GM12873 (cell line): ENCODE measurements at regions not wholly inside any gene's neighbourhood (a gene's known extent, or its start where the extent isn't known, plus 50 kb on each side); places are given as distances from the start of the nearest gene placed in this dataset.

Source experiments
- TF ChIP-seq, protein P1 (sequence below): IDR thresholded peaks from 2 replicates; pipeline ENCODE4 v1.5.1; 2012; ENCODE audit warnings: low read depth, mild to moderate bottlenecking, moderate library complexity, low read length, control low read depth; ENCODE audit not compliant: insufficient read depth; ENCODE audit errors: missing control alignments

DNA sequence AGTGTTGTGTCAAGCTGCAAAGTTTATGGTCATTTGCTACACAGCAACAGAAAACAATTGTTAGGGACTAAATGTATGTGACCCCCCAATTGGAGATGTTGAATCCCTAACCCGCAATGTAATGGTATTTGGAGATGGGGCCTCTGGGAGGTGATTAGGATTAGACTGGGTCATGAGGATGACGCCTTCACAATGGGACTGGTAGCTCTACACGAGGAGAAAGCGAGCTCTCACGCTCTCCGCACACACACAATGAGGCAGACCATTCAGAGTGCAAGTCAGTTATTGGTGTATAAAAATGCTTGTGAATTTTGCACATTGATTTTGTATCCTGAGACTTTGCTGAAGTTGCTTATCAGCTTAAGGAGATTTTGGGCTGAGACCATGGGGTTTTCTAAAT is 116.9 kb upstream of the NSMCE3 start:
- TF ChIP-seq, protein P1, sequence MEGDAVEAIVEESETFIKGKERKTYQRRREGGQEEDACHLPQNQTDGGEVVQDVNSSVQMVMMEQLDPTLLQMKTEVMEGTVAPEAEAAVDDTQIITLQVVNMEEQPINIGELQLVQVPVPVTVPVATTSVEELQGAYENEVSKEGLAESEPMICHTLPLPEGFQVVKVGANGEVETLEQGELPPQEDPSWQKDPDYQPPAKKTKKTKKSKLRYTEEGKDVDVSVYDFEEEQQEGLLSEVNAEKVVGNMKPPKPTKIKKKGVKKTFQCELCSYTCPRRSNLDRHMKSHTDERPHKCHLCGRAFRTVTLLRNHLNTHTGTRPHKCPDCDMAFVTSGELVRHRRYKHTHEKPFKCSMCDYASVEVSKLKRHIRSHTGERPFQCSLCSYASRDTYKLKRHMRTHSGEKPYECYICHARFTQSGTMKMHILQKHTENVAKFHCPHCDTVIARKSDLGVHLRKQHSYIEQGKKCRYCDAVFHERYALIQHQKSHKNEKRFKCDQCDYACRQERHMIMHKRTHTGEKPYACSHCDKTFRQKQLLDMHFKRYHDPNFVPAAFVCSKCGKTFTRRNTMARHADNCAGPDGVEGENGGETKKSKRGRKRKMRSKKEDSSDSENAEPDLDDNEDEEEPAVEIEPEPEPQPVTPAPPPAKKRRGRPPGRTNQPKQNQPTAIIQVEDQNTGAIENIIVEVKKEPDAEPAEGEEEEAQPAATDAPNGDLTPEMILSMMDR, result no peak

DNA sequence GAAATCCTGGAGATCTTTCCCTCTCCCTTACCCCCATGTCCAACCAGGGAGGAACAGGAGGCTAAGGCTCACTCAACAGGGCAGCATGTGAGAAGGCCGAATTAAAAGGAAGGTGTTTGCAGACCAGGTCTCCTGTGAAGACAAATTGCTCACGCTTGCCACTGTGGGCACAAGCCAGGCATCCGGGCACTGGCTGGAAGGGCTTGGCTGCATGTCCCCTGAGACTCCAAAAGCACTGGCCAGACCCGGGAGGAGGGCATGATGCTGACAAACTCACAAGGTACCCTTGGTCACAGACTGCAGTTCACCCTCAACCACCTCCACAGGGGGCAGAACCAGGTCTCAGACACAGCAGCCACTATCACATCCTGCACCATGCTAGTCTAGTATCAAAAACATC is 113.7 kb upstream of the NSMCE3 start:
- TF ChIP-seq, protein P1, result no peak

DNA sequence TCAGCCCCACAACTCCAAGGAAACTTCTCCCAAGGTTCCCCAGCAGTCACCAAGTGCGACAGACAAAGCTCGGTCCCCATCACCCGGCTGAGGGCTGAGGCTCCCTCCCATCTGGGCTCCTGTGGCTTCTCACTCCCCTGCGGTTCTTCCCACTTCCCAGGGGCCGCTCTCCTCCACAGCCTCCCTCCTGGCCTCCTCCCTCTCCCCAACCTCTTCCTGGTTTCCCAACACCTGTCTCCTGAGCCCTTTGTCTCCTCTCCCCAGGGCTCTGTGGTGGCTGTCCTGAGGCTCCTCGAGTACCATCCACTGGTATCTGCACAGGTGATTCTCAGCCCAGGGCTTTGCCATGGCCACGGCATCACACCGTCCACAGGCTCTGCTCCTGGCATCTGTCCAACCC is 113.2 kb upstream of the NSMCE3 start:
- TF ChIP-seq, protein P1, result no peak

DNA sequence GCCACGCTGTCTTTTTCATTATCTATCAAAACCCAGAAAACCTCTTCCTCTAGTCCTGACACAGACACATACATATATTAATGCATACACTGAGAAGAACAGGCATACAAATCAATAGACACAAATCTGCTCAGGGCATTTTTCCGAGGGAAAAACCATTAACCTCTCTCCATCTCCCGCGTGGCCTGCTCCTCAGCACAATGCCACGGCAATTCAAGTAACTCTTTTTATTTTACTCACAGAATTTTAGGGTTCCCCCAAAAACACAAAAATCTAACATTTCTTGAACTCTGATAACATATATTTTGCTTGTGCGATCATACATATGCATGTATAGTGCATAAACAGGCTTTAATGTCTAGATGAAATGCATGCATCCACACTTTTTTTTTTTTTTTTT is 110.8 kb upstream of the NSMCE3 start:
- TF ChIP-seq, protein P1, result no peak

DNA sequence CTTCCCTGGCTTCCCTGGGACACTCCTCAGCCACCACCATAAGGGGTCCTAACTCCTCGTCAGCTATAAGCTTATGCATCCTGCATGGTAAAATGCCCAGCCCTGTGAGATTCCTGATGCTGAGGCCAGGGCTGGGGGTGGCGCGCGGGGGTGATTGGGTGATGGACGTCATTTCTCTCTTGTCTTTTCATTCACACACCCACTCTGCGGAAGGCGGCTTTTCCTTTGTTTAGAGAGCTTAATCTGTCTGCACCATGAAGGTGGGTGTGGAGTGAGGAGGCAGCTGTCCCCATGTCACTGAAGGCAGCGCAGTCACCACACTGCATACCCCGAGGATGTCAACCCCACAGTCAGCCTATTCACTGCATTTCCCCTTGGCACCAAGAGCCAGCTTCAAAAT is 110.0 kb upstream of the NSMCE3 start:
- TF ChIP-seq, protein P1, result no peak

DNA sequence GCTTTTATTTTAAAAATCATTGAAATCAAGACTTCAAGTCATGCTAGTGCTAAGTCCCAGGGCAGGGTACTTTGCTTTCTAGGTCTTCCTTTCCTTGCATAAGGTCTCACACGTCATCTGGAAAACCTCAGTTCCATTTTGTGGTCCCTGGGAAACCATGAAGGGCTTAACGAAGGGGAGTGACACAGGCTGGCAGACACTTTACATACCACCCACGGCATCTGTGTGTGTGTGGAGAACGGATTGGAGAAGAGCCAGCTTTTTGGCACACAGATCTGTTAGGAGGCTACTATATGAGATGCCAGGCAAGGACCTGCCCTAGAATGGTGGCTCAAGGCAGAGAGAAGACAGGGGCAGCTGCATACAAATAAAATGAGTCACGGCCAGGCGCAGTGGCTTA is 107.5 kb upstream of the NSMCE3 start:
- TF ChIP-seq, protein P1, result no peak

DNA sequence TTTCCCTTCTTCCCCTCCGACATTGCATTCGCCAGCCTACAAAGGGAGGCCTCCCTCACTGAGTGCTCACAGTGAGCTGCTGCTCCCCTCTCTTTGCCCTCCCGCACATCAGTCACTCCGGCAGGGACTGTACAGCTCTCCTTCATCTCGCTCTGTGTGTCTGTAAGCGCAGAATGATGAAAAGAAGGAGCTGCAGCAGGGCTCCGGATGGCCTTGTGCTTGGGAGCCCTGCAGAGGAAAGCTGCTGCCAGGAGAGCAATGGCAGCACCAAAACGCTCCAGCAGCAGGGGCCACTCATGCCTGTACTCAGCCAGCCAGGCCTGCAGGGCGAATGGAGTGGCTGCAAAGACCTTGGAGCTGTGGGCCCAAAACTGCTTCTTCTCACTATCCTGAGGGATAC is 107.0 kb upstream of the NSMCE3 start:
- TF ChIP-seq, protein P1, result no peak
